CD4-positive, alpha-beta T cell (primary cell): ENCODE measurements at regions not wholly inside any gene's neighbourhood (a gene's known extent, or its start where the extent isn't known, plus 50 kb on each side); places are given as distances from the start of the nearest gene placed in this dataset.
"Not testable (repeated sequence)": the region's sequence is repeated elsewhere in the genome, so short reads cannot be mapped to it uniquely, and the experiment has no call there.

Experiments used
- ATAC-seq: fragments of 200-7000 bp; cut with Tn5 transposase; one replicate; pipeline ENCODE4 v1.10.0; 2022; ENCODE audit warnings: mild to moderate bottlenecking; ENCODE audit not compliant: poor library complexity
- CTCF ChIA-PET: fragments of 350-600 bp; sonication (Branson Sonifier 250); formaldehyde crosslinking; loops from one replicate; lab custom pipeline; 2021; ENCODE audit warnings: antibody characterized with exemption, inconsistent platforms; lab: Charles Lee
- POLR2A ChIA-PET: fragments of 350-600 bp; sonication (Branson Sonifier 250); formaldehyde crosslinking; loops from one replicate; lab custom pipeline; 2021; ENCODE audit warnings: antibody characterized with exemption, inconsistent platforms; lab: Charles Lee
- DNase-seq, 14 experiments: peaks; one replicate each; pipeline ENCODE4 v3.0.0-alpha.2; 2013 to 2020; ENCODE audit warnings: mixed read lengths in 2 of 14
- H3K27ac ChIP-seq, 2 donors: one replicate each; pipeline versions ENCODE4 v1.5.1 to v1.7.0; 2013; ENCODE audit warnings: low read length in 2 of 2, low read depth in 1 of 2, mild to moderate bottlenecking in 1 of 2
- H3K27me3 ChIP-seq, 2 experiments: 1 replicate in 1 of 2; 2 replicates in 1 of 2; pipeline versions ENCODE4 v1.6.1 to v1.7.0; 2013; ENCODE audit warnings: low read length in 2 of 2, control low read depth in 1 of 2, mild to moderate bottlenecking in 1 of 2, moderate library complexity in 1 of 2; ENCODE audit not compliant: insufficient read depth in 2 of 2, control insufficient read depth in 1 of 2
- H3K36me3 ChIP-seq: one replicate; pipeline ENCODE4 v1.6.1; 2013; ENCODE audit warnings: low read length, control low read depth; ENCODE audit not compliant: insufficient read depth
- H3K4me1 ChIP-seq: one replicate; pipeline ENCODE4 v1.6.1; 2013; ENCODE audit warnings: low read length, control low read depth; ENCODE audit not compliant: insufficient read depth
- H3K4me3 ChIP-seq: one replicate; pipeline ENCODE4 v1.5.1; 2013; ENCODE audit warnings: mild to moderate bottlenecking, low read length, moderate library complexity
- H3K9me3 ChIP-seq, 2 experiments: 1 replicate in 1 of 2; 2 replicates in 1 of 2; pipeline versions ENCODE4 v1.6.1 to v1.7.0; 2013; ENCODE audit warnings: low read length in 2 of 2, mild to moderate bottlenecking in 2 of 2, control low read depth in 1 of 2, moderate library complexity in 1 of 2; ENCODE audit not compliant: control insufficient read depth in 1 of 2, insufficient read depth in 1 of 2
- H3K27ac Mint-ChIP-seq: one replicate; pipeline ENCODE4 v1.8.0; 2020; ENCODE audit warnings: mixed read lengths
- H3K27me3 Mint-ChIP-seq: one replicate; pipeline ENCODE4 v1.8.0; 2021; ENCODE audit warnings: mixed read lengths
- H3K36me3 Mint-ChIP-seq: one replicate; pipeline ENCODE4 v1.8.0; 2021; ENCODE audit warnings: low read depth, mixed read lengths
- H3K4me1 Mint-ChIP-seq: one replicate; pipeline ENCODE4 v1.8.0; 2021; ENCODE audit warnings: low read depth, mixed read lengths
- H3K4me3 Mint-ChIP-seq: one replicate; pipeline ENCODE4 v1.8.0; 2020; ENCODE audit warnings: mild to moderate bottlenecking, mixed read lengths
- H3K9me3 Mint-ChIP-seq: one replicate; pipeline ENCODE4 v1.8.0; 2020; ENCODE audit warnings: mixed read lengths
- intact Hi-C, 2 experiments: fragments of 100-400 bp; cut with DNase I in 1 of 2; cut with micrococcal nuclease in 1 of 2; formaldehyde crosslinking; loops; one replicate each; pipeline versions ENCODE4 v1.15.1 to v1.9.0; 2023 to 2025; cut with DNase I, micrococcal nuclease
- TF ChIP-seq, protein P1 (sequence below): fragments of 200-600 bp; IDR thresholded peaks from one replicate; pipeline ENCODE4 v1.8.0; 2022; ENCODE audit warnings: antibody characterized with exemption, mild to moderate bottlenecking

DNA sequence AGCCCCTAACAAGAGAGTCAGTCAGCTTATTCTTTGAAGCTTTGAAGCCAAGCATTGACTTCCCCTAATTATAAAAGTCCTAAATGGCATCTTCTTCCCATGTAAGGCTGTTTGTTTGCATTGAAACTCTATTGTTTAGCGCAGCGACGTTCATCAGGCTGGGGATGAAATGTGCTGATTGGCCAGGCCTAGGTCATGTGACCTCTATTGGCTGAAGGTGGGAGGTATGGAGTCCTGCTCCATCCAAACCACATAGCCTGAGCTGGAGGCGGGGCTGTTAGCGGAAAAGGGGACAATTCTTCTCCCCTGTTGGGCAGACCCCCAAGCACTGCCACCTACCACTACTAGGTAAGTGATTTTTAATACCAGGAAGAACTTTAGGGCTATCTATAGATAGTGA is 145.3 kb upstream of the PRR23C start:
- intact Hi-C loops, result no loop called here

DNA sequence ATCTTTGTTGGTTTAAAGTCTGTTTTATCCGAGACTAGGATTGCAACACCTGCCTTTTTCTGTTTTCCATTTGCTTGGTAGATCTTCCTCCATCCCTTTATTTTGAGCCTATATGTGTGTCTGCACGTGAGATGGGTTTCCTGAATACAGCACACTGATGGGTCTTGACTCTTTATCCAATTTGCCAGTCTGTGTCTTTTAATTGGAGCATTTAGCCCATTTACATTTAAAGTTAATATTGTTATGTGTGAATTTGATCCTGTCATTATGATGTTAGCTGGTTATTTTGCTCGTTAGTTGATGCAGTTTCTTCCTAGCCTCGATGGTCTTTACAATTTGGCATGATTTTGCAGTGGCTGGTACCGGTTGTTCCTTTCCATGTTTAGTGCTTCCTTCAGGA is 149.4 kb upstream of the MRPS22 start:
- H3K9me3 ChIP-seq, H3K4me1 ChIP-seq, H3K9me3 Mint-ChIP-seq, H3K4me3 Mint-ChIP-seq, H3K4me1 Mint-ChIP-seq, H3K36me3 ChIP-seq, H3K27ac ChIP-seq, CTCF ChIA-PET, POLR2A ChIA-PET, DNase-seq, ATAC-seq, H3K27me3 Mint-ChIP-seq, H3K4me3 ChIP-seq, H3K27ac Mint-ChIP-seq, H3K36me3 Mint-ChIP-seq, intact Hi-C loops, H3K27me3 ChIP-seq: not testable (repeated sequence)

More for the DNA sequence above, 145.3 kb upstream of the PRR23C start:
- ChIA-PET CTCF (no interaction called here), POLR2A (no interaction called here)
- H3K36me3 Mint-ChIP-seq, result no peaks in the 10 kb centered on the region
- H3K9me3 Mint-ChIP-seq, result peaks cover 2% of the 10 kb centered on the region
- Histone ChIP-seq H3K27me3 (no peaks in the 10 kb centered on the region), H3K4me1 (no peaks in the 10 kb centered on the region), H3K4me3 (no peak overlapping the region), H3K9me3 (no peaks in the 10 kb centered on the region), H3K36me3 (no peaks in the 10 kb centered on the region), H3K27ac (no peak overlapping the region)
- no peak overlapping the region for H3K4me3 Mint-ChIP-seq
- H3K4me1 Mint-ChIP-seq, result no peaks in the 10 kb centered on the region
- H3K27me3 Mint-ChIP-seq, result peaks cover 4% of the 10 kb centered on the region
- H3K27ac Mint-ChIP-seq, result no peak overlapping the region
- DNase-seq (no peak), ATAC-seq (no peak)
- TF ChIP-seq, protein P1, sequence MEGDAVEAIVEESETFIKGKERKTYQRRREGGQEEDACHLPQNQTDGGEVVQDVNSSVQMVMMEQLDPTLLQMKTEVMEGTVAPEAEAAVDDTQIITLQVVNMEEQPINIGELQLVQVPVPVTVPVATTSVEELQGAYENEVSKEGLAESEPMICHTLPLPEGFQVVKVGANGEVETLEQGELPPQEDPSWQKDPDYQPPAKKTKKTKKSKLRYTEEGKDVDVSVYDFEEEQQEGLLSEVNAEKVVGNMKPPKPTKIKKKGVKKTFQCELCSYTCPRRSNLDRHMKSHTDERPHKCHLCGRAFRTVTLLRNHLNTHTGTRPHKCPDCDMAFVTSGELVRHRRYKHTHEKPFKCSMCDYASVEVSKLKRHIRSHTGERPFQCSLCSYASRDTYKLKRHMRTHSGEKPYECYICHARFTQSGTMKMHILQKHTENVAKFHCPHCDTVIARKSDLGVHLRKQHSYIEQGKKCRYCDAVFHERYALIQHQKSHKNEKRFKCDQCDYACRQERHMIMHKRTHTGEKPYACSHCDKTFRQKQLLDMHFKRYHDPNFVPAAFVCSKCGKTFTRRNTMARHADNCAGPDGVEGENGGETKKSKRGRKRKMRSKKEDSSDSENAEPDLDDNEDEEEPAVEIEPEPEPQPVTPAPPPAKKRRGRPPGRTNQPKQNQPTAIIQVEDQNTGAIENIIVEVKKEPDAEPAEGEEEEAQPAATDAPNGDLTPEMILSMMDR, result no peak

DNA sequence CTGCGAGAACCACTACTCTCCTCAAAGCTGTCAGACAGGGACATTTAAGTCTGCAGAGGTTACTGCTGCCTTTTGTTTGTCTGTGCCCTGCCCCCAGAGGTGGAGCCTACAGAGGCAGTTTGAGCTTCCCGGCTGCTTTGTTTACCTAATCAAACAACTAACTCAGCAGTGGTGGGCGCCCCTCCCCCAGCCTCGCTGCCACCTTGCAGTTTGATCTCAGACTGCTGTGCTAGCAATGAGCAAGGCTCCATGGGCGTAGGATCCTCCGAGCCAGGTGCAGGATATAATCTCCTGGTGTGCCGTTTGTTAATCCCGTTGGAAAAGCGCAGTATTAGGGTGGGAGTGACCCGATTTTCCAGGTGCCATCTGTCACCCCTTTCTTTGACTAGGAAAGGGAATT is 147.7 kb upstream of the MRPS22 start:
- intact Hi-C loops, H3K36me3 Mint-ChIP-seq, ATAC-seq, H3K9me3 Mint-ChIP-seq, H3K27ac Mint-ChIP-seq, H3K4me1 ChIP-seq, H3K9me3 ChIP-seq, H3K27me3 ChIP-seq, H3K36me3 ChIP-seq, H3K4me3 Mint-ChIP-seq, DNase-seq, H3K4me3 ChIP-seq, H3K27me3 Mint-ChIP-seq, POLR2A ChIA-PET, CTCF ChIA-PET, H3K4me1 Mint-ChIP-seq, H3K27ac ChIP-seq: not testable (repeated sequence)

DNA sequence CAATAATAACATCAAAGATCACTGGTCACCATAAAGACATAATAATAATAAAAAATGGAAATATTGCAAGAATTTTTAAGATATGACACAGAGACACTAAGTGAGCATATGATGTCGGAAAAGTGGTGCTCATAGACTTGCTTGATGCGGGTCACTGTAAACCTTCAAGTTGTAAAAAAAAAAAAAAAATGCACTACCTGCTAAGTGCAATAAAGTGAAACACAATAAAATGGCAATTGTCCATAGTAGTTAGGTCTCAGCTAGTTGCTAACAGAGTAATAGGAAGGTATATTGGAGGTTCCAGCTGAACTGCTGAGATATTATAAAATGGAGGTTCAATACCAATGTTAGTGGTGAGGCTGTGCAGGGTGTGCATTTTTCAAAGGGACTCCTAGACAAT is 146.6 kb upstream of the MRPS22 start:
- ChIA-PET CTCF (no interaction called here), POLR2A (no interaction called here)
- Histone ChIP-seq H3K4me3 (no peak overlapping the region), H3K27me3 (no peaks in the 10 kb centered on the region), H3K4me1 (no peaks in the 10 kb centered on the region), H3K36me3 (no peaks in the 10 kb centered on the region), H3K9me3 (peaks cover 0 to 9% of the 10 kb centered on the region in 2 experiments), H3K27ac (no peak overlapping the region)
- intact Hi-C loops, result no loop called here
- TF ChIP-seq, protein P1, result no peak
- Mint-ChIP-seq H3K27me3 (peaks cover 6% of the 10 kb centered on the region), H3K4me1 (no peaks in the 10 kb centered on the region), H3K36me3 (no peaks in the 10 kb centered on the region), H3K27ac (no peak overlapping the region), H3K9me3 (peaks cover 6% of the 10 kb centered on the region), H3K4me3 (no peak overlapping the region)
- DNase-seq (no peak), ATAC-seq (no peak)
